DOHH2 (cell line): ENCODE measurements at regions not wholly inside any gene's neighbourhood (a gene's known extent, or its start where the extent isn't known, plus 50 kb on each side); places are given as distances from the start of the nearest gene placed in this dataset.

Experiments
- H3F3A ChIP-seq: fragments of 200-600 bp; sonication (generic), shearing (Covaris generic); 2 replicates; pipeline ENCODE4 v1.6.0; 2016; ENCODE audit warnings: antibody characterized with exemption, mild to moderate bottlenecking; ENCODE audit not compliant: control insufficient read depth, insufficient read depth
- H3K27ac ChIP-seq: fragments of 200-600 bp; sonication (generic); 2 replicates; pipeline ENCODE4 v1.5.1; 2014; ENCODE audit warnings: low read depth, mild to moderate bottlenecking, low read length, moderate library complexity
- H3K27me3 ChIP-seq: fragments of 200-600 bp; sonication (generic); 2 replicates; pipeline ENCODE4 v1.6.1; 2014; ENCODE audit warnings: mild to moderate bottlenecking, low read length, mixed read lengths; ENCODE audit not compliant: control insufficient read depth
- H3K36me3 ChIP-seq: fragments of 200-600 bp; sonication (generic); 2 replicates; pipeline ENCODE4 v1.6.1; 2014; ENCODE audit warnings: mild to moderate bottlenecking, low read length, moderate library complexity, mixed read lengths; ENCODE audit not compliant: control insufficient read depth
- H3K4me1 ChIP-seq: fragments of 200-600 bp; sonication (generic); 2 replicates; pipeline ENCODE4 v1.6.1; 2014; ENCODE audit warnings: mild to moderate bottlenecking, low read length, mixed read lengths; ENCODE audit not compliant: control insufficient read depth
- H3K4me2 ChIP-seq: fragments of 200-600 bp; sonication (generic); 2 replicates; pipeline ENCODE4 v1.6.0; 2014; ENCODE audit warnings: mild to moderate bottlenecking, low read length, moderate library complexity
- H3K4me3 ChIP-seq: fragments of 200-600 bp; sonication (generic); 2 replicates; pipeline ENCODE4 v1.5.1; 2014; ENCODE audit warnings: mild to moderate bottlenecking, low read length, mixed read lengths
- H3K79me2 ChIP-seq: fragments of 200-600 bp; sonication (generic); 2 replicates; pipeline ENCODE4 v1.6.1; 2014; ENCODE audit warnings: mild to moderate bottlenecking, low read length, mixed read lengths; ENCODE audit not compliant: control insufficient read depth
- H3K9me2 ChIP-seq: fragments of 200-600 bp; sonication (generic); replicated peaks from 2 replicates; pipeline ENCODE4 v1.6.1; 2014; ENCODE audit warnings: mild to moderate bottlenecking, low read length, mixed read lengths; ENCODE audit not compliant: control insufficient read depth
- H3K9me3 ChIP-seq: fragments of 200-600 bp; sonication (generic); 2 replicates; pipeline ENCODE4 v1.6.1; 2014; ENCODE audit warnings: antibody characterized with exemption, low read length, mixed read lengths; ENCODE audit not compliant: control insufficient read depth, insufficient read depth
- H4K20me1 ChIP-seq: fragments of 200-600 bp; sonication (generic); 2 replicates; pipeline ENCODE4 v1.6.0; 2014; ENCODE audit warnings: low read depth, mild to moderate bottlenecking, antibody characterized with exemption, low read length, moderate library complexity; ENCODE audit not compliant: control insufficient read depth, insufficient read depth
- CTCF ChIP-seq: fragments of 200-600 bp; sonication (generic); IDR thresholded peaks from one replicate; pipeline ENCODE4 v1.5.1; 2014; ENCODE audit warnings: antibody characterized with exemption, mild to moderate bottlenecking, low read depth, low read length; ENCODE audit not compliant: poor library complexity, severe bottlenecking
- EZH2phosphoT487 ChIP-seq: fragments of 200-600 bp; sonication (generic); IDR thresholded peaks from 2 replicates; pipeline ENCODE4 v1.6.1; 2017; ENCODE audit warnings: borderline replicate concordance, mild to moderate bottlenecking, antibody characterized with exemption, low read length, moderate library complexity, mixed read lengths

- Histone ChIP-seq H3K4me2 (no peak overlapping the region), H3K9me2 (no peaks in the 10 kb centered on the region), H3K4me3 (no peak overlapping the region), H3K79me2 (no peaks in the 10 kb centered on the region), H3K9me3 (no peaks in the 10 kb centered on the region), H3K36me3 (no peaks in the 10 kb centered on the region), H4K20me1 (no peaks in the 10 kb centered on the region), H3F3A (no peaks in the 10 kb centered on the region), H3K4me1 (no peaks in the 10 kb centered on the region), H3K27ac (no peak overlapping the region), H3K27me3 (peaks cover 7% of the 10 kb centered on the region)
- TF ChIP-seq CTCF (no peak), EZH2phosphoT487 (no peak)
Observed at GRCh38 chr1:201682964-201683363, 144.0 kb downstream of the NAV1 start.

- Histone ChIP-seq H3K4me3 (no peak overlapping the region), H4K20me1 (no peaks in the 10 kb centered on the region), H3K9me2 (no peaks in the 10 kb centered on the region), H3K27ac (no peak overlapping the region), H3K27me3 (peaks cover 3% of the 10 kb centered on the region; the same call in 1 of the 2 replicates), H3K4me1 (no peaks in the 10 kb centered on the region), H3K9me3 (no peaks in the 10 kb centered on the region), H3F3A (no peaks in the 10 kb centered on the region), H3K4me2 (no peak overlapping the region), H3K36me3 (no peaks in the 10 kb centered on the region), H3K79me2 (no peaks in the 10 kb centered on the region)
- TF ChIP-seq CTCF (no peak), EZH2phosphoT487 (no peak)
Observed at GRCh38 chr1:201683397-201683796, 144.5 kb downstream of the NAV1 start.

DNA sequence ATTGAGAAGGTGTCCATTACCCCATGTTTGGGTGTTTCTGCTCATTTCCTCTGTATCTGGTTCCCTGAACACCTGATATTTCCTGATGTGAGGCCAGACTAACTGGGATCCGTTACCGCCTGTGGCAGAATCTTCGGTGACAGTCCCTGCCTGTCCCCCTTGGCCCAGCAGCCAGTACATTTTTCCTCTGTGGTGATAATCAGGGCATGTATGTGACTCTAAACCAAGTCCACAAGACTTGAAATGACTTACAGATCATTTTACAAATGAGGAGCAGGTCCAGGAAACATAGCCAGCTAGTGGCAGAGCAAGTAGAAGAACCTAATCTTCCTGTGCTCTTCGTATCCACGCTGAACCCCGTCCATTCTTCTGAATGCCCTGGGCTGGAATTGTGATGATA, 143.5 kb upstream of the IPO9 start:
- H3K4me3 ChIP-seq: no peak overlapping the region
- TF ChIP-seq CTCF (no peak), EZH2phosphoT487 (no peak)
- H3K4me2 ChIP-seq: no peak overlapping the region
- no peaks in the 10 kb centered on the region for H3F3A ChIP-seq
- H3K36me3 ChIP-seq: no peaks in the 10 kb centered on the region
- no peaks in the 10 kb centered on the region for H3K79me2 ChIP-seq
- no peak overlapping the region for H3K27ac ChIP-seq
- no peaks in the 10 kb centered on the region for H3K27me3 ChIP-seq
- no peaks in the 10 kb centered on the region for H3K4me1 ChIP-seq
- H3K9me2 ChIP-seq: no peaks in the 10 kb centered on the region
- no peaks in the 10 kb centered on the region for H4K20me1 ChIP-seq
- H3K9me3 ChIP-seq: no peaks in the 10 kb centered on the region; the same call in 1 of the 2 replicates
